Calu3 (cell line): ENCODE measurements at regions not wholly inside any gene's neighbourhood (a gene's known extent, or its start where the extent isn't known, plus 50 kb on each side); places are given as distances from the start of the nearest gene placed in this dataset.

ENCODE experiments used
- BruUV-seq: library from RNA; stranded (reverse); fragments of 400-500 nt; replicated peaks from 2 replicates; lab custom pipeline; 2021; lab: Mats Ljungman, UMichigan
- CTCF ChIA-PET: fragments of 300-600 bp; sonication (Branson Sonifier 250); formaldehyde crosslinking; loops from one replicate; lab custom pipeline; 2022; ENCODE audit warnings: antibody characterized with exemption; lab: Charles Lee
- DNase-seq: peaks from one replicate; pipeline ENCODE4 v3.0.0; 2022
- H3K27ac Mint-ChIP-seq: one replicate; pipeline ENCODE4 v1.8.0; 2022; ENCODE audit warnings: mixed read lengths; ENCODE audit not compliant: unreplicated experiment
- H3K27me3 Mint-ChIP-seq: one replicate; pipeline ENCODE4 v1.8.0; 2022; ENCODE audit warnings: mixed read lengths; ENCODE audit not compliant: unreplicated experiment
- H3K36me3 Mint-ChIP-seq: one replicate; pipeline ENCODE4 v1.8.0; 2022; ENCODE audit warnings: mild to moderate bottlenecking, moderate library complexity, mixed read lengths; ENCODE audit not compliant: insufficient read depth, unreplicated experiment
- H3K4me1 Mint-ChIP-seq: one replicate; pipeline ENCODE4 v1.8.0; 2022; ENCODE audit warnings: mild to moderate bottlenecking, low read depth, mixed read lengths; ENCODE audit not compliant: unreplicated experiment
- H3K4me3 Mint-ChIP-seq: one replicate; pipeline ENCODE4 v1.8.0; 2022; ENCODE audit warnings: mild to moderate bottlenecking, low read depth, moderate library complexity, mixed read lengths; ENCODE audit not compliant: unreplicated experiment
- H3K9me3 Mint-ChIP-seq: one replicate; pipeline ENCODE4 v1.8.0; 2022; ENCODE audit warnings: low read depth, mixed read lengths; ENCODE audit not compliant: unreplicated experiment
- CTCF ChIP-seq: fragments of 200-600 bp; IDR thresholded peaks from one replicate; pipeline ENCODE4 v1.8.0; 2022; ENCODE audit warnings: antibody characterized with exemption; ENCODE audit not compliant: unreplicated experiment
- intact Hi-C: fragments of 100-400 bp; cut with micrococcal nuclease; formaldehyde crosslinking; loops from one replicate; pipeline ENCODE4 v1.10.0; 2022; ENCODE audit not compliant: unreplicated experiment

DNA sequence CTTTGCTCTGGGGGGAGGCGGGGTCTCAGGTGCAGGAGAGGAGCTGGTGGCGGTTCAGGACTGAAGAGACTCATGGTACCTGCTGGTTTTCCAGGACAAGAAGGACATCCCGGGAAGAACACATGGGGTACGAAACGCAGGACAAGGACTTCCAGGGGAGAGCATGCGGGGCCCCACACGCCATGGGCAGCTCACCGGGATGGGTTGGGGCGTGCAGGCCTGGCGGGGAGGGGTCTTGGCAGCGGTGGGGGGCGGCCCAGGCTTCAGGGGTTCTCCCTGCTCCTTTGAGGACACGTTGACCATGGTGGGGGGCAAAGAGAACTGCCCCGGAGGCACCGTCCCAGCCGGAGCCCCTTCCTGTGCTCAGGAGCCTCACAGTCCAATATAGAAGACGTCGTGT lies 673.2 kb downstream of the BRD1 start:
- CTCF ChIA-PET, result no interaction called here

GRCh38 chr22:49153921-49154320 lies 673.8 kb downstream of the BRD1 start:
- CTCF ChIA-PET, result no interaction called here
- no TSS peak for BruUV-seq
- Mint-ChIP-seq H3K4me1 (no peaks in the 10 kb centered on the region), H3K27me3 (no peaks in the 10 kb centered on the region), H3K27ac (no peak overlapping the region), H3K36me3 (no peaks in the 10 kb centered on the region), H3K9me3 (peaks cover 13% of the 10 kb centered on the region), H3K4me3 (no peak overlapping the region)
- no peak for TF ChIP-seq CTCF
- intact Hi-C loops, result no loop called here
- DNase-seq, result no peak

More for the DNA sequence above, 673.2 kb downstream of the BRD1 start:
- H3K36me3 Mint-ChIP-seq, result no peaks in the 10 kb centered on the region
- H3K27ac Mint-ChIP-seq, result no peak overlapping the region
- no peak for TF ChIP-seq CTCF
- H3K4me3 Mint-ChIP-seq, result no peak overlapping the region
- no peak for DNase-seq
- intact Hi-C loops, result no loop called here
- BruUV-seq, result no TSS peak
- H3K27me3 Mint-ChIP-seq, result no peaks in the 10 kb centered on the region
- no peaks in the 10 kb centered on the region for H3K4me1 Mint-ChIP-seq
- peaks cover 10% of the 10 kb centered on the region for H3K9me3 Mint-ChIP-seq

DNA sequence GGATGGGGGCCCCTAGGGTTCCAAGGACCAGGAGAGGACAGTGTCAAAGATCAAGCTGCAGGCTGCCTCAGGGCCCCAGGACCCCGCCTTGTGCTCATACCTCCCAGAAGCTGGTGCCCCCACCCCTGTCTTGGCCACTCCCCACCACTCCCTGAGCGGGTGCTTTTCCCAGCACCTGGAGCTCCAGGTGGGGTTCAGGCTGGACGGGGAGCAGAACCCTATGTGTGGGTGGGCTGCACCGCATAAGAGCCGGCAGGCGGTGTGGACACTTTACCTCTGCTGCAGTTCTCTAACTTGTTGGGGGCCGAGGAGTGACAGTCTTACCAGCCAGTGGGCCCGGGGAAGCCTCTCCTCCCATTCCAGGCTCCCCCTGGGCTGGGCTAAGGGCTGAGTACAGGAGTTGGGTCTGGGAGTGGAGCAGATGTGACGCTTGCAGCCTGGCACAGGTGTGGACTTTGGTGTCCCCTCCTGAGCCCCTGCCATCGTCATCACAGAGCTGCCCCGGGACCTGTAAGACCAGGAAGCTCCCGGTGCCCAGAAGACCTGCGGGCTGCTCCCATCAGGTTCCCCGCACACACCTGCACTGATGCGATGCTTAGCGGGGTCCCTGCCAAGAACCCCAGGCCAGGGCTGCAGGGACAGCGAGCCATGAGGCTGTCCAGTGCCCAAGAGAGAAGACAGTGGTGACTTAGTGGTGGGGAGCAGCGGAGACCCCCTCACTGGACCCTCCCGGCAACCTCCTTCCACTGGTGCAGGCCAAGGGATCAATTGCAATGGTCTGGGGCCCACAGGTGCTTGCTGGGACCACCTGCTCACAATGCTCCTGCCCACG lies 674.5 kb downstream of the BRD1 start:
- no peak for DNase-seq
- Mint-ChIP-seq H3K9me3 (peaks cover 13% of the 10 kb centered on the region), H3K36me3 (no peaks in the 10 kb centered on the region), H3K4me3 (no peak overlapping the region), H3K4me1 (no peaks in the 10 kb centered on the region), H3K27me3 (no peaks in the 10 kb centered on the region), H3K27ac (no peak overlapping the region)
- TF ChIP-seq CTCF, result no peak
- intact Hi-C loops, result no loop called here
- CTCF ChIA-PET, result no interaction called here
- BruUV-seq, result no TSS peak

GRCh38 chr22:49152127-49152938 lies 675.3 kb downstream of the BRD1 start:
- Mint-ChIP-seq H3K27ac (no peak overlapping the region), H3K9me3 (peaks cover 9% of the 10 kb centered on the region), H3K4me3 (no peak overlapping the region), H3K4me1 (no peaks in the 10 kb centered on the region), H3K27me3 (no peaks in the 10 kb centered on the region), H3K36me3 (no peaks in the 10 kb centered on the region)
- DNase-seq, result no peak
- no TSS peak for BruUV-seq
- no peak for TF ChIP-seq CTCF
- CTCF ChIA-PET, result no interaction called here
- intact Hi-C loops, result no loop called here
